Effector memory CD8-positive, alpha-beta T cell (primary cell): ENCODE measurements at regions not wholly inside any gene's neighbourhood (a gene's known extent, or its start where the extent isn't known, plus 50 kb on each side); places are given as distances from the start of the nearest gene placed in this dataset.
"Not testable (repeated sequence)": the region's sequence is repeated elsewhere in the genome, so short reads cannot be mapped to it uniquely, and the experiment has no call there.

Source experiments
- ATAC-seq: fragments of 150-1000 bp; cut with Tn5 transposase; replicated peaks from 2 replicates; pipeline ENCODE4 v1.10.0; 2021; ENCODE audit warnings: mild to moderate bottlenecking, moderate library complexity
- DNase-seq, 3 experiments: peaks; one replicate each; pipeline ENCODE4 v3.0.0; 2021
- H3K27ac Mint-ChIP-seq, 2 donors: one replicate each; pipeline ENCODE4 v1.8.0; 2022; ENCODE audit warnings: mild to moderate bottlenecking in 2 of 2, mixed read lengths in 2 of 2, moderate library complexity in 2 of 2
- H3K27me3 Mint-ChIP-seq, 2 donors: one replicate each; pipeline ENCODE4 v1.8.0; 2022; ENCODE audit warnings: mixed read lengths in 2 of 2
- H3K36me3 Mint-ChIP-seq: one replicate; pipeline ENCODE4 v1.8.0; 2022; ENCODE audit warnings: mild to moderate bottlenecking, moderate library complexity, mixed read lengths; ENCODE audit not compliant: insufficient read depth
- H3K4me1 Mint-ChIP-seq, 2 donors: one replicate each; pipeline ENCODE4 v1.8.0; 2022; ENCODE audit warnings: low read depth in 2 of 2, mixed read lengths in 2 of 2
- H3K4me3 Mint-ChIP-seq, 2 donors: one replicate each; pipeline ENCODE4 v1.8.0; 2022; ENCODE audit warnings: mild to moderate bottlenecking in 2 of 2, mixed read lengths in 2 of 2, moderate library complexity in 2 of 2
- H3K9me3 Mint-ChIP-seq, 2 donors: one replicate each; pipeline ENCODE4 v1.8.0; 2022; ENCODE audit warnings: mixed read lengths in 2 of 2

GRCh38 chr6:139521338-139521737 lies 146.9 kb upstream of the CITED2 start:
- no peaks in the 10 kb centered on the region for H3K9me3 Mint-ChIP-seq
- peaks cover 0 to 7% of the 10 kb centered on the region in 2 donors for H3K4me1 Mint-ChIP-seq
- H3K27ac Mint-ChIP-seq: no peak overlapping the region
- DNase-seq (no peak), ATAC-seq (no peak)
- H3K4me3 Mint-ChIP-seq: no peak overlapping the region
- H3K36me3 Mint-ChIP-seq: no peaks in the 10 kb centered on the region
- H3K27me3 Mint-ChIP-seq: no peaks in the 10 kb centered on the region

GRCh38 chr6:139520321-139520768 lies 145.9 kb upstream of the CITED2 start:
- Mint-ChIP-seq H3K4me3 (no peak overlapping the region), H3K27me3 (no peaks in the 10 kb centered on the region), H3K9me3 (no peaks in the 10 kb centered on the region), H3K4me1 (peaks cover 2 to 10% of the 10 kb centered on the region in 2 donors), H3K27ac (no peak overlapping the region), H3K36me3 (no peaks in the 10 kb centered on the region)
- ATAC-seq (no peak), DNase-seq (no peak)

GRCh38 chr6:139519571-139520031 lies 145.2 kb upstream of the CITED2 start:
- H3K27me3 Mint-ChIP-seq: no peaks in the 10 kb centered on the region
- no peak overlapping the region for H3K27ac Mint-ChIP-seq
- ATAC-seq: no peak
- no peaks in the 10 kb centered on the region for H3K36me3 Mint-ChIP-seq
- H3K4me3 Mint-ChIP-seq: no peak overlapping the region
- H3K4me1 Mint-ChIP-seq: peaks cover 7 to 16% of the 10 kb centered on the region in 2 donors
- H3K9me3 Mint-ChIP-seq: no peaks in the 10 kb centered on the region
- DNase-seq: no peak

GRCh38 chr6:139519097-139519496 lies 144.6 kb upstream of the CITED2 start:
- Mint-ChIP-seq H3K27ac (no peak overlapping the region), H3K4me1 (peaks cover 7 to 16% of the 10 kb centered on the region in 2 donors), H3K9me3 (no peaks in the 10 kb centered on the region), H3K36me3 (no peaks in the 10 kb centered on the region), H3K4me3 (no peak overlapping the region), H3K27me3 (no peaks in the 10 kb centered on the region)
- no peak for ATAC-seq
- no peak for DNase-seq

GRCh38 chr6:139518556-139519091 lies 144.2 kb upstream of the CITED2 start:
- H3K27me3 Mint-ChIP-seq: no peaks in the 10 kb centered on the region
- H3K36me3 Mint-ChIP-seq: no peaks in the 10 kb centered on the region
- H3K4me3 Mint-ChIP-seq: no peak overlapping the region
- no peak for DNase-seq
- ATAC-seq: no peak
- H3K9me3 Mint-ChIP-seq: no peaks in the 10 kb centered on the region
- peaks cover 7 to 16% of the 10 kb centered on the region in 2 donors for H3K4me1 Mint-ChIP-seq
- no peak overlapping the region for H3K27ac Mint-ChIP-seq

- peaks cover 7 to 16% of the 10 kb centered on the region in 2 donors for H3K4me1 Mint-ChIP-seq
- H3K4me3 Mint-ChIP-seq, H3K27ac Mint-ChIP-seq, H3K36me3 Mint-ChIP-seq, H3K9me3 Mint-ChIP-seq, ATAC-seq, DNase-seq, H3K27me3 Mint-ChIP-seq: not testable (repeated sequence)
These were observed 143.6 kb upstream of the CITED2 start for GRCh38 chr6:139517998-139518555.

GRCh38 chr6:139515511-139515910 lies 141.1 kb upstream of the CITED2 start:
- Mint-ChIP-seq H3K9me3 (no peaks in the 10 kb centered on the region), H3K27me3 (no peaks in the 10 kb centered on the region), H3K4me1 (peaks cover 7 to 15% of the 10 kb centered on the region in 2 donors), H3K4me3 (no peak overlapping the region), H3K27ac (peak overlapping the region in 1 of 2 donors; percentile 35), H3K36me3 (no peaks in the 10 kb centered on the region)
- ATAC-seq: no peak
- DNase-seq: no peak

GRCh38 chr6:139514819-139515218 lies 140.4 kb upstream of the CITED2 start:
- Mint-ChIP-seq H3K27me3 (no peaks in the 10 kb centered on the region), H3K9me3 (no peaks in the 10 kb centered on the region), H3K36me3 (no peaks in the 10 kb centered on the region), H3K27ac (no peak overlapping the region), H3K4me1 (peaks cover 7 to 9% of the 10 kb centered on the region in 2 donors), H3K4me3 (no peak overlapping the region)
- DNase-seq (no peak), ATAC-seq (no peak)

- DNase-seq: no peak
- H3K9me3 Mint-ChIP-seq: no peaks in the 10 kb centered on the region
- H3K4me1 Mint-ChIP-seq: peaks cover 3 to 5% of the 10 kb centered on the region in 2 donors
These were observed 135.8 kb upstream of the CITED2 start for GRCh38 chr6:139510040-139510790.

GRCh38 chr6:139509167-139509566 lies 134.7 kb upstream of the CITED2 start:
- Mint-ChIP-seq H3K4me1 (no peaks in the 10 kb centered on the region), H3K27me3 (no peaks in the 10 kb centered on the region), H3K9me3 (no peaks in the 10 kb centered on the region), H3K36me3 (no peaks in the 10 kb centered on the region), H3K27ac (no peak overlapping the region), H3K4me3 (no peak overlapping the region)
- DNase-seq: no peak
- no peak for ATAC-seq

More at GRCh38 chr6:139510040-139510790, 135.8 kb upstream of the CITED2 start:
- no peaks in the 10 kb centered on the region for H3K36me3 Mint-ChIP-seq
- H3K27me3 Mint-ChIP-seq: no peaks in the 10 kb centered on the region
- ATAC-seq: no peak
- no peak overlapping the region for H3K4me3 Mint-ChIP-seq
- no peak overlapping the region for H3K27ac Mint-ChIP-seq

- Mint-ChIP-seq H3K27ac (no peak overlapping the region), H3K27me3 (no peaks in the 10 kb centered on the region), H3K36me3 (no peaks in the 10 kb centered on the region), H3K4me3 (no peak overlapping the region), H3K9me3 (no peaks in the 10 kb centered on the region), H3K4me1 (no peaks in the 10 kb centered on the region)
- DNase-seq: no peak
- ATAC-seq: no peak
These were observed 134.1 kb upstream of the CITED2 start for GRCh38 chr6:139508576-139508975.

- no peaks in the 10 kb centered on the region for H3K27me3 Mint-ChIP-seq
- no peaks in the 10 kb centered on the region for H3K36me3 Mint-ChIP-seq
- no peaks in the 10 kb centered on the region for H3K4me1 Mint-ChIP-seq
- H3K27ac Mint-ChIP-seq: no peak overlapping the region
- no peaks in the 10 kb centered on the region for H3K9me3 Mint-ChIP-seq
- ATAC-seq: no peak
- DNase-seq: no peak
- H3K4me3 Mint-ChIP-seq: no peak overlapping the region
These were observed 133.6 kb upstream of the CITED2 start for GRCh38 chr6:139508023-139508422.

GRCh38 chr6:139500977-139501376 lies 126.5 kb upstream of the CITED2 start:
- Mint-ChIP-seq H3K9me3 (no peaks in the 10 kb centered on the region), H3K4me1 (no peaks in the 10 kb centered on the region), H3K36me3 (peaks cover 4% of the 10 kb centered on the region), H3K27ac (no peak overlapping the region), H3K4me3 (no peak overlapping the region), H3K27me3 (no peaks in the 10 kb centered on the region)
- ATAC-seq (no peak), DNase-seq (no peak)

- no peak for DNase-seq
- Mint-ChIP-seq H3K4me1 (no peaks in the 10 kb centered on the region), H3K4me3 (no peak overlapping the region), H3K27ac (no peak overlapping the region), H3K36me3 (peaks cover 4% of the 10 kb centered on the region), H3K9me3 (no peaks in the 10 kb centered on the region), H3K27me3 (no peaks in the 10 kb centered on the region)
- no peak for ATAC-seq
These were observed 124.3 kb upstream of the CITED2 start for GRCh38 chr6:139498715-139499114.
